Astrocyte of the cerebellum (primary cell): ENCODE measurements at regions not wholly inside any gene's neighbourhood (a gene's known extent, or its start where the extent isn't known, plus 50 kb on each side); places are given as distances from the start of the nearest gene placed in this dataset.

Source experiments
- DNase-seq: peaks from one replicate; pipeline ENCODE4 v3.0.0-alpha.2; 2011; ENCODE audit warnings: low read depth
- H3K4me3 ChIP-seq: 2 replicates; pipeline ENCODE4 v1.5.1; 2011; ENCODE audit warnings: mild to moderate bottlenecking, low read depth, low read length, moderate library complexity
- in situ Hi-C: cut with HindIII; loops from 2 replicates; pipeline ENCODE4 v1.10.0; 2017; ENCODE audit warnings: low sequenced_read_pairs
- TF ChIP-seq, protein P1 (sequence below): IDR thresholded peaks from 2 replicates; pipeline ENCODE4 v1.5.1; 2012; ENCODE audit warnings: low read length, low read depth, moderate library complexity, mild to moderate bottlenecking; ENCODE audit errors: missing control alignments

DNA sequence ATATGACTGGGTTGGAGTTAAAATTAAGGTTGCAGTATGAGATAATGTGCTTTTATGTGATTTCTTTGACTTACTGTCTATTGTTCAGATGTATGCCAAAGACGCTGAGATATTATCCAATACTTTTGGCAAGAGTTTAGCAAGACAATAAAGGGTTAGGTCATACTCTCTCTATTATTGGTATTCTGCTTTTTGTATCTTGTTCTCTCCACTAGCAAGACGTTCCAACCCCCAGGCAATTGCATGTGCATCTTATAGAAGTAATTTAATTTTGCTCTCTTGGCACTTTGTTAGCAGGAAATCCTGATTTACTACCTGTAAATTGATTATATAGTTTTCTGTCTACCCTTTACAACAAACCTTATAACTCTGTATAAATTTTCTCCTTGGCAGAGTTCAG, 1093.6 kb downstream of the CDH9 start:
- no peak overlapping the region for H3K4me3 ChIP-seq
- DNase-seq = no peak
- TF ChIP-seq, protein P1, sequence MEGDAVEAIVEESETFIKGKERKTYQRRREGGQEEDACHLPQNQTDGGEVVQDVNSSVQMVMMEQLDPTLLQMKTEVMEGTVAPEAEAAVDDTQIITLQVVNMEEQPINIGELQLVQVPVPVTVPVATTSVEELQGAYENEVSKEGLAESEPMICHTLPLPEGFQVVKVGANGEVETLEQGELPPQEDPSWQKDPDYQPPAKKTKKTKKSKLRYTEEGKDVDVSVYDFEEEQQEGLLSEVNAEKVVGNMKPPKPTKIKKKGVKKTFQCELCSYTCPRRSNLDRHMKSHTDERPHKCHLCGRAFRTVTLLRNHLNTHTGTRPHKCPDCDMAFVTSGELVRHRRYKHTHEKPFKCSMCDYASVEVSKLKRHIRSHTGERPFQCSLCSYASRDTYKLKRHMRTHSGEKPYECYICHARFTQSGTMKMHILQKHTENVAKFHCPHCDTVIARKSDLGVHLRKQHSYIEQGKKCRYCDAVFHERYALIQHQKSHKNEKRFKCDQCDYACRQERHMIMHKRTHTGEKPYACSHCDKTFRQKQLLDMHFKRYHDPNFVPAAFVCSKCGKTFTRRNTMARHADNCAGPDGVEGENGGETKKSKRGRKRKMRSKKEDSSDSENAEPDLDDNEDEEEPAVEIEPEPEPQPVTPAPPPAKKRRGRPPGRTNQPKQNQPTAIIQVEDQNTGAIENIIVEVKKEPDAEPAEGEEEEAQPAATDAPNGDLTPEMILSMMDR = no peak
- in situ Hi-C loops = no loop called here

DNA sequence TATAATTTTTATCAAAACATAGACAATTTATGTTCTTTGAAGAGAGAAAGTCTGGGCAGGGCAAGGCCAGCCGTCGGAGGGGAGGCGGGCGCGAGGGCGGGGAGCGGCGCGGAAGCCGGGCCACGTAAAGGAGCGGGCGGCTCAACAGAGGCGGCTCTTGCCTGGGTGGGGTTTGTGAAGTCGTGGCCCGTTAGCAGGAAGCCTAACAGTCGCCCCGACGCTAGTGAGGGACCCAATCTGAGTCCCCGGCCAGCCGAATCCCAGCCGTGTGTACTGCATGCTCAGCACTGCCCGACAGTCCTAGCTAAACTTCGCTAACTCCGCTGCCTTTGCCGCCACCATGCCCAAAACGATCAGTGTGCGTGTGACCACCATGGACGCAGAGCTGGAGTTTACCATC, 1129.2 kb downstream of the CDH9 start:
- no peak for DNase-seq
- in situ Hi-C loops = no loop called here
- TF ChIP-seq, protein P1 = no peak
- H3K4me3 ChIP-seq = no peak overlapping the region

DNA sequence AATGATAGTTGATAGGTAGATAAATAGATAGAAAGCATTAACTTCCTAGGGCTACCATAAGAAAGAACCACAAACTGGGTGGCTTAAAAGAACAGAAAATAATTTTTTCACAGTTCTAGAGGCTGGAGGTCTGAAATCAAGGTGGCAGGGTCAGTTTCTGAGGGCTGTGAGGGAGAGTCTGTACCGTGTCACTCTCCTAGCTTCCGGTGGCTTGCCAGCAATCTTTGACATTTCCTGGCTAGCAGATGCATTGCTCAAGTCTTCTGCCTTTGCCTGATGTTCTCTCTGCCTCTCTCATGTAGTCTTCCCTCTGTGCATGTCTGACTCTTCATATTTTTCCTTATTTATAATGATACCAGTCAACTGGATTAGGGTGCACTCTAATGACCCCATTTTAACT, 1132.7 kb downstream of the CDH9 start:
- in situ Hi-C loops = no loop called here
- TF ChIP-seq, protein P1 = no peak
- no peak for DNase-seq
- no peak overlapping the region for H3K4me3 ChIP-seq

DNA sequence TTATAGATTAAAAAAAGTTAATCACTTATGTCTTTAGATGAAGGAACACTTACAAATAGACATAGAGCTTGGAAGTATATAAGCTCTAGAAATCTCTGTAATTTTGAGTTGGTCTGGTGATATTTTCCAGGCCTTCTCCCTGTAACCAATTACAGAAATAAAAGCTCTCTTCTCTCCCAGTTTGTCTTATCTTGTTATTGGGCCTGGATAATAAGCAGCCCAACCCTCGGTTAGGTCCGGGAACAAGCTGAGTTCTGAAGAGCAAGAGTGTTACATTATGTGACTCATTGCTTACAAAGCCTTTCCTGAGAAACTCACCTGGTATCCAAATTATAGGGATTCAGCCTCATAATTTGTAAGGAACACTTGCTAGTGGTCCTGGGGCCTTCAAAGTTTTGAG, 1146.2 kb downstream of the CDH9 start:
- TF ChIP-seq, protein P1 = no peak
- DNase-seq = no peak
- in situ Hi-C loops = no loop called here
- no peak overlapping the region for H3K4me3 ChIP-seq

DNA sequence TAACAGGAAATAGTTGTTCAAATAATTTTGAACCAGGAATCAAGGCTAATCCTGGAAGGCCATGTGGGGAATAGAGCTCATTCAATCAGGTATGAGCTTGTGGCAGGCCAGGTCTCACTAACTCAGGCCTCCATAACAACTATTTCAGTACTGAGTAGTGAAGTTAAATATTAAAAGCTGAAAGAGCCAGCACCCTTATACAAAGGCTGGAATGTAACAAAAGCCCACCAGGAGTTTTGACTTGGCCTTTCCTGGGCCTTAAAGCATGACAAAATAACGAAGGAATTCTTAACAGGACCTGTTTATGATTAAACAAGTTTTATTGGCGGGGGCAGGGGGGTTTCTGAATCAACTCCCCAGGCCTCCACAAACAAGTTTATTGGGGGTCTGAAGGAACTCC, 1146.7 kb downstream of the CDH9 start:
- no peak for DNase-seq
- no peak overlapping the region for H3K4me3 ChIP-seq
- TF ChIP-seq, protein P1 = no peak
- in situ Hi-C loops = no loop called here

DNA sequence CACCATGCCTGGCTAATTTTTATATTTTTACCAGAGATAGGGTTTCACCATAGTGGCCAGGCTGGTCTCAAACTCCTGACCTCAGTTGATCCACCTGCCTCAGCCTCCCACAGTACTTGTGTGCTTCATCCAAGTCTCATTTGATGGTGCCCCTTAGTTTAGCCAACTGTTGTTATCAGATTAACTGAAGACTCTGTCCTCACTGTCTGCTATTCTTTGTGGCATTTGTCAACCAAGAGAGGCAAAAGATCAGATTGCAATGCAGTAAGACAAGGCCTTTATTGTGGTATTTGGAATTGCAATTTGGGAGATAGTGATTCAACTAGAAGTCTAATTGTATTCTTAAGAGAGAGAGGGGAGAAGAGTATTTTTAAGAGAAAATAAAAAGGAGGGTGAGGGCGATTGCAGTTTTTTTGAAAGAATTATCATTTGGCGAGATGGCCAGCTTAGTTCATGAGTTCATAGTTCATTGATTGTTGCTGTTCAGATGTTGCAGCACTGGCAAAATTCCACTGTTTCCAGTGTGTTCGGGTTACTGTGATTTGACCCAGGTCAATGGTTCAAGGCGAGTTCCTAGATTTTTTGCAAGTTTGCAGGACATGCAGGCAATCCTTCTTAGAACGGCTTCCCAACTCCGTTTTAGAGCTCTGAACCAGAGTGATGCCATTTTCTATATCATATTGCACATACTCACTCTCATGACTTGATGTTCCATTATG, 1156.9 kb downstream of the CDH9 start:
- DNase-seq = no peak
- in situ Hi-C loops = no loop called here
- H3K4me3 ChIP-seq = no peak overlapping the region
- TF ChIP-seq, protein P1 = no peak

DNA sequence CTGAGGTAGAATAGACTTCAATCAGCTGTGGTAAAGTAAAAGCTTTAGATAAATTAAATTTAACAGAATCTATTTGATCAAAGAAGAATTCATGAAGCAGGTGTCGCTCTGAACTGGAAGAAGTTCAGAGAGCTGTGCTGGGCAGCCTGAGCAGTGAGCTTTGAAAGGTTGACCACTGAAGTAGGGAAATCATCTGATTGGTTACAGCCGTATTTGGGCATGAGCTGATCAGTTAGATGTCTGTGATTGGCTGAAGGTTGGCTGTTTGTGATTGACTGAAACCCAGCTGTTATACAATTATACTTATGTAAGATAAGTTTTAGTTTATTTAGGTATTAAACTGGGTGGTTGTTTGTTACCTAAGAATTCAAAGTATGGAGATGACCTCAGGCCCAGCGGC, 1174.6 kb downstream of the CDH9 start:
- DNase-seq = no peak
- in situ Hi-C loops = no loop called here
- H3K4me3 ChIP-seq = no peak overlapping the region
- TF ChIP-seq, protein P1 = no peak
